Right lobe of liver (tissue), 4 donors: ENCODE measurements at regions not wholly inside any gene's neighbourhood (a gene's known extent, or its start where the extent isn't known, plus 50 kb on each side); places are given as distances from the start of the nearest gene placed in this dataset.

Experiments
- POLR2A ChIP-seq: fragments of 450-650 bp; IDR thresholded peaks from one replicate; pipeline ENCODE4 v1.6.1; 2017; ENCODE audit warnings: antibody characterized with exemption, mild to moderate bottlenecking
- TF ChIP-seq, protein P1 (sequence below), 4 donors: fragments of 200-600 bp in 3 of 4; fragments of 450-650 bp in 1 of 4; IDR thresholded peaks; one replicate each; pipeline versions ENCODE4 v1.5.1 to v1.8.0; 2016 to 2022; ENCODE audit warnings: antibody characterized with exemption in 4 of 4, mild to moderate bottlenecking in 2 of 4
- donor health status: DM: no; HTN: no; CAD: no.
- donor health status: DM: no; HTN: no; CAD: no.
- donor health status: DM: no; HTN: yes; CAD: no.

DNA sequence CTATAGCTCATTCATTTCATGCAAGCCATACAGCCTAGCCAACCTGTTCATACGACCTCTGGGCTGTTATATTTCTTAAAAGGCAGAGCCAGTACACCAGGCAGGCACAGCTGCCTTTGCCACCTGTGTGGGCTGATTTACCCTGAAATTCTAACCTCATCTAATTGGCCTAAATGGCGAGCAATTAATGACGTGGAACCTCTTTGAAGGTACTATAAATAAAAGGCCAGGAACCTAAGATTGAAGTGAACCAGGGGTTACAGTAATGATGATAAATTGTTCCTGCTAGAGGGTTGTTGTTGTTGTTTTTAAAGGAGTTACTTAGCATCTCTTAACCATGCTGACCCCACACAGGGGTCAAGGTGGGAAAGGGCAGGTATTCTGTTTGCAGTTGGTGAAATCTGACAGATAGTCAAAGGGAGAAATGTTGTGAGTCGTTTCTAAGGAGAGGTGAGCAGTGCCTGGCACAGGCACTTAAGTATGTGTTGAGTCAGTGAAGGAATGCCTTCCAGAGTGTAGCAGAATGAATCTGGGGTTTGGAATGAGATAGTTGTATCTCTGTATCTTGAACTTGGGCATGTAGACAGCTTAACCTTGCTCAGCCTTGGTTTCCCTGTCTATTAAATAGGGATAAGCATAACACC lies 213.5 kb upstream of the NAV2 start:
- TF ChIP-seq, protein P1, sequence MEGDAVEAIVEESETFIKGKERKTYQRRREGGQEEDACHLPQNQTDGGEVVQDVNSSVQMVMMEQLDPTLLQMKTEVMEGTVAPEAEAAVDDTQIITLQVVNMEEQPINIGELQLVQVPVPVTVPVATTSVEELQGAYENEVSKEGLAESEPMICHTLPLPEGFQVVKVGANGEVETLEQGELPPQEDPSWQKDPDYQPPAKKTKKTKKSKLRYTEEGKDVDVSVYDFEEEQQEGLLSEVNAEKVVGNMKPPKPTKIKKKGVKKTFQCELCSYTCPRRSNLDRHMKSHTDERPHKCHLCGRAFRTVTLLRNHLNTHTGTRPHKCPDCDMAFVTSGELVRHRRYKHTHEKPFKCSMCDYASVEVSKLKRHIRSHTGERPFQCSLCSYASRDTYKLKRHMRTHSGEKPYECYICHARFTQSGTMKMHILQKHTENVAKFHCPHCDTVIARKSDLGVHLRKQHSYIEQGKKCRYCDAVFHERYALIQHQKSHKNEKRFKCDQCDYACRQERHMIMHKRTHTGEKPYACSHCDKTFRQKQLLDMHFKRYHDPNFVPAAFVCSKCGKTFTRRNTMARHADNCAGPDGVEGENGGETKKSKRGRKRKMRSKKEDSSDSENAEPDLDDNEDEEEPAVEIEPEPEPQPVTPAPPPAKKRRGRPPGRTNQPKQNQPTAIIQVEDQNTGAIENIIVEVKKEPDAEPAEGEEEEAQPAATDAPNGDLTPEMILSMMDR (IDR thresholded peaks at IDR 0.05), result no peak
- no peak for TF ChIP-seq POLR2A
